PC-3 (cell line): ENCODE measurements at regions not wholly inside any gene's neighbourhood (a gene's known extent, or its start where the extent isn't known, plus 50 kb on each side); places are given as distances from the start of the nearest gene placed in this dataset.

Experiments
- ATAC-seq: fragments of 200-7000 bp; cut with Tn5 transposase; 2 replicates; pipeline ENCODE4 v1.9.1; 2020; ENCODE audit warnings: mild to moderate bottlenecking, moderate library complexity
- BruUV-seq: library from RNA; stranded (reverse); fragments of 400-500 nt; replicated peaks from 2 replicates; lab custom pipeline; 2021; lab: Mats Ljungman, UMichigan
- CTCF ChIA-PET: fragments of 300-600 bp; sonication (Branson Sonifier 250); formaldehyde crosslinking; loops from one replicate; lab custom pipeline; 2022; ENCODE audit warnings: antibody characterized with exemption; lab: Charles Lee
- POLR2A ChIA-PET: fragments of 300-600 bp; sonication (Branson Sonifier 250); formaldehyde crosslinking; loops from one replicate; lab custom pipeline; 2022; ENCODE audit warnings: antibody characterized with exemption; ENCODE audit not compliant: unreplicated experiment; lab: Charles Lee
- DNase-seq: peaks from one replicate; pipeline ENCODE4 v3.0.0-alpha.2; 2015
- H2AFZ ChIP-seq: fragments of 300-600 bp; sonication (generic); 2 replicates; pipeline ENCODE4 v1.6.0; 2016; ENCODE audit warnings: antibody characterized with exemption, low read length
- H3F3A ChIP-seq: fragments of 300-600 bp; sonication (generic); one replicate; pipeline ENCODE4 v1.6.0; 2017; ENCODE audit warnings: antibody characterized with exemption, low read length, control low read depth, mild to moderate bottlenecking; ENCODE audit not compliant: unreplicated experiment
- H3K27ac ChIP-seq: fragments of 300-600 bp; sonication (generic); 2 replicates; pipeline ENCODE4 v1.5.1; 2016; ENCODE audit warnings: mild to moderate bottlenecking, low read length
- H3K27me3 ChIP-seq: fragments of 300-600 bp; sonication (generic); 2 replicates; pipeline ENCODE4 v1.6.1; 2016; ENCODE audit warnings: low read length, mixed read lengths
- H3K36me3 ChIP-seq: fragments of 300-600 bp; sonication (generic); 2 replicates; pipeline ENCODE4 v1.6.1; 2016; ENCODE audit warnings: low read depth, mixed run types, low read length, mixed read lengths
- H3K4me1 ChIP-seq: fragments of 300-600 bp; sonication (generic); 2 replicates; pipeline ENCODE4 v1.5.1; 2016; ENCODE audit warnings: low read length; ENCODE audit not compliant: insufficient read depth
- H3K4me2 ChIP-seq: fragments of 300-600 bp; sonication (generic); 2 replicates; pipeline ENCODE4 v1.6.0; 2016; ENCODE audit warnings: low read length
- H3K4me3 ChIP-seq: fragments of 300-600 bp; sonication (generic); 2 replicates; pipeline ENCODE4 v1.5.1; 2016; ENCODE audit warnings: mild to moderate bottlenecking, low read length, mixed read lengths
- H3K79me2 ChIP-seq: fragments of 300-600 bp; sonication (generic); 2 replicates; pipeline ENCODE4 v1.6.1; 2017; ENCODE audit warnings: low read length, mixed read lengths
- H3K9ac ChIP-seq: fragments of 300-600 bp; sonication (generic); 2 replicates; pipeline ENCODE4 v1.6.0; 2016; ENCODE audit warnings: mild to moderate bottlenecking, low read length
- H3K9me2 ChIP-seq: fragments of 300-600 bp; sonication (generic); replicated peaks from 2 replicates; pipeline ENCODE4 v1.6.1; 2016; ENCODE audit warnings: mixed run types, low read length, mixed read lengths
- H3K9me3 ChIP-seq: fragments of 300-600 bp; sonication (generic); 2 replicates; pipeline ENCODE4 v1.6.1; 2016; ENCODE audit warnings: low read length, mixed read lengths
- H4K20me1 ChIP-seq: fragments of 300-600 bp; sonication (generic); 2 replicates; pipeline ENCODE4 v1.6.1; 2016; ENCODE audit warnings: low read length, mixed read lengths
- EZH2 ChIP-seq: fragments of 300-600 bp; sonication (generic); IDR thresholded peaks from one replicate; pipeline ENCODE4 v1.6.1; 2017; ENCODE audit warnings: antibody characterized with exemption, mild to moderate bottlenecking, low read length; ENCODE audit not compliant: unreplicated experiment
- EZH2phosphoT487 ChIP-seq: fragments of 300-600 bp; sonication (generic); IDR thresholded peaks from 2 replicates; pipeline ENCODE4 v1.6.1; 2018; ENCODE audit warnings: mild to moderate bottlenecking, antibody characterized with exemption, low read length, borderline replicate concordance
- intact Hi-C: fragments of 100-400 bp; cut with micrococcal nuclease; formaldehyde crosslinking; loops from 2 replicates; pipeline ENCODE4 v1.9.0; 2023
- TF ChIP-seq, protein P1 (sequence below): fragments of 300-600 bp; sonication (generic); conservative IDR thresholded peaks from 2 replicates; pipeline ENCODE4 v1.5.1; 2017; ENCODE audit warnings: antibody characterized with exemption, low read depth, mild to moderate bottlenecking, low read length

- intact Hi-C loops = no loop called here
- Histone ChIP-seq H3F3A (no peaks in the 10 kb centered on the region), H3K4me3 (no peak overlapping the region), H4K20me1 (no peaks in the 10 kb centered on the region), H3K9me2 (no peaks in the 10 kb centered on the region), H3K4me2 (peak overlapping the region; percentile 39; the same call in 1 of the 2 replicates), H3K27me3 (no peaks in the 10 kb centered on the region), H3K36me3 (no peaks in the 10 kb centered on the region), H3K27ac (peak overlapping the region; percentile 65), H3K79me2 (no peaks in the 10 kb centered on the region), H3K4me1 (peaks cover 26% of the 10 kb centered on the region), H3K9me3 (no peaks in the 10 kb centered on the region), H2AFZ (peak overlapping the region; percentile 42; the same call in 1 of the 2 replicates), H3K9ac (no peak overlapping the region)
- no TSS peak for BruUV-seq
- ATAC-seq = peak; percentile 80
- TF ChIP-seq EZH2phosphoT487 = no peak
- TF ChIP-seq, protein P1, sequence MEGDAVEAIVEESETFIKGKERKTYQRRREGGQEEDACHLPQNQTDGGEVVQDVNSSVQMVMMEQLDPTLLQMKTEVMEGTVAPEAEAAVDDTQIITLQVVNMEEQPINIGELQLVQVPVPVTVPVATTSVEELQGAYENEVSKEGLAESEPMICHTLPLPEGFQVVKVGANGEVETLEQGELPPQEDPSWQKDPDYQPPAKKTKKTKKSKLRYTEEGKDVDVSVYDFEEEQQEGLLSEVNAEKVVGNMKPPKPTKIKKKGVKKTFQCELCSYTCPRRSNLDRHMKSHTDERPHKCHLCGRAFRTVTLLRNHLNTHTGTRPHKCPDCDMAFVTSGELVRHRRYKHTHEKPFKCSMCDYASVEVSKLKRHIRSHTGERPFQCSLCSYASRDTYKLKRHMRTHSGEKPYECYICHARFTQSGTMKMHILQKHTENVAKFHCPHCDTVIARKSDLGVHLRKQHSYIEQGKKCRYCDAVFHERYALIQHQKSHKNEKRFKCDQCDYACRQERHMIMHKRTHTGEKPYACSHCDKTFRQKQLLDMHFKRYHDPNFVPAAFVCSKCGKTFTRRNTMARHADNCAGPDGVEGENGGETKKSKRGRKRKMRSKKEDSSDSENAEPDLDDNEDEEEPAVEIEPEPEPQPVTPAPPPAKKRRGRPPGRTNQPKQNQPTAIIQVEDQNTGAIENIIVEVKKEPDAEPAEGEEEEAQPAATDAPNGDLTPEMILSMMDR = no peak
- no peak for TF ChIP-seq EZH2
- peak; percentile 51 for DNase-seq
- CTCF ChIA-PET = no interaction called here
- POLR2A ChIA-PET = no interaction called here
Measured at GRCh38 chr9:22731786-22732185, 285.2 kb downstream of the DMRTA1 start.

DNA sequence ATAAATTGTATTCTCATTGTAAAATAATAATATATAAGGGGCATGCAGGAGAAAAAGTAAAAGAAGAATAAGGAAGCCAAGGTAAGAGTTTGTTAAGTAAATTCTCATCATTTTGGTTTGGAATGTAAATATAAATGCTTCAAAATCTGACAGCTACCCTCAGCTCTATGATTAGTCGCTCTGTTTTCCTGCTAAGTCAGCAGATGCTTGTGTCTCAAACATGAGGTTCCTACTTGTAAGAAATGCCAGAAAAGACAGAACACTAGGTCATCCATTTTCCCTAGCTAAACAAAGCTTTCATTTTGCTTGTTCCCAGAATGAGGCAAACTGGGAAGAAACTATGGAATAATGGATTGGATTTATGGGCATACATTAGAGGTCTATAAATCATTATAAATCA lies 293.1 kb downstream of the DMRTA1 start:
- DNase-seq = no peak
- CTCF ChIA-PET = no interaction called here
- Histone ChIP-seq H3K4me3 (no peak overlapping the region), H3K4me2 (no peak overlapping the region), H4K20me1 (no peaks in the 10 kb centered on the region), H3K36me3 (no peaks in the 10 kb centered on the region), H3K9me3 (no peaks in the 10 kb centered on the region), H3K79me2 (no peaks in the 10 kb centered on the region), H3K4me1 (no peaks in the 10 kb centered on the region), H3F3A (no peaks in the 10 kb centered on the region), H3K9me2 (no peaks in the 10 kb centered on the region), H3K27ac (no peak overlapping the region), H3K9ac (no peak overlapping the region), H3K27me3 (no peaks in the 10 kb centered on the region), H2AFZ (no peak overlapping the region)
- no TSS peak for BruUV-seq
- POLR2A ChIA-PET = no interaction called here
- intact Hi-C loops = no loop called here
- no peak for ATAC-seq
- TF ChIP-seq EZH2 = no peak
- TF ChIP-seq, protein P1 = no peak
- TF ChIP-seq EZH2phosphoT487 = no peak

- Histone ChIP-seq H3F3A (no peaks in the 10 kb centered on the region), H3K4me1 (no peaks in the 10 kb centered on the region), H3K9ac (no peak overlapping the region), H3K4me3 (no peak overlapping the region), H3K79me2 (no peaks in the 10 kb centered on the region), H3K4me2 (no peak overlapping the region), H3K27ac (no peak overlapping the region), H3K36me3 (no peaks in the 10 kb centered on the region), H3K9me3 (no peaks in the 10 kb centered on the region), H2AFZ (no peak overlapping the region), H3K9me2 (no peaks in the 10 kb centered on the region), H3K27me3 (no peaks in the 10 kb centered on the region), H4K20me1 (no peaks in the 10 kb centered on the region)
- ATAC-seq = no peak
- ChIA-PET POLR2A (no interaction called here), CTCF (no interaction called here)
- TF ChIP-seq EZH2 = no peak
- BruUV-seq = no TSS peak
- intact Hi-C loops = no loop called here
- no peak for DNase-seq
Measured at GRCh38 chr9:22740781-22741180, 294.2 kb downstream of the DMRTA1 start.
